NT2/D1 (cell line): ENCODE measurements at regions not wholly inside any gene's neighbourhood (a gene's known extent, or its start where the extent isn't known, plus 50 kb on each side); places are given as distances from the start of the nearest gene placed in this dataset.

ENCODE experiments used
- YY1 ChIP-seq: IDR thresholded peaks from 2 replicates; pipeline ENCODE4 v1.6.1; 2011; ENCODE audit not compliant: insufficient read length, insufficient read depth
- ZNF274 ChIP-seq: IDR thresholded peaks from 2 replicates; pipeline ENCODE4 v1.6.1; 2011; ENCODE audit warnings: mild to moderate bottlenecking, low read depth, low read length

DNA sequence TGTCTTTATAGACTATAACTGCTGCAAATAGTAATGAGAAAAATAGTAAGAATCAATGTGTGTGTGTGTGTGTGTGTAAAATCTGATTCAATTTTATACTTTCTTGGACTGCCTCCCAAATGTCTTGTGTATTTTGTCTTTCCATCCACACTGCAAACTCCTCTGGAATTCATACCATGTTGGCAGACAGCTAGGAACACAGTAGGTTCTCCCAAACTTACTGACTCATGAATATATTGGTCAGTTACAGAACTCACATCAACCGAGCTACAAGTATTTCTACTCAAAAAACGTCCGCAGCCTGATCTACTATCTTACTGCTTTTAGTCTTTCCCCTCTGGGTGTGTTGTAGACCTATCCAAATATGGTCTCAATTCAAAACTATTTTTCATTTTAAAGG, 542.7 kb upstream of the PSMD7 start:
- no peak for TF ChIP-seq ZNF274
- no peak for TF ChIP-seq YY1
